KMS-11 (cell line): ENCODE measurements at regions not wholly inside any gene's neighbourhood (a gene's known extent, or its start where the extent isn't known, plus 50 kb on each side); places are given as distances from the start of the nearest gene placed in this dataset.

Source experiments
- H2AFZ ChIP-seq: fragments of 200-600 bp; sonication (generic); 2 replicates; pipeline ENCODE4 v1.6.1; 2016; ENCODE audit warnings: antibody characterized with exemption, mixed run types, low read depth
- H3K27ac ChIP-seq: fragments of 200-600 bp; sonication (generic); 2 replicates; pipeline ENCODE4 v1.6.1; 2016; ENCODE audit warnings: mild to moderate bottlenecking, mixed run types
- H3K27me3 ChIP-seq: fragments of 200-600 bp; sonication (generic); 2 replicates; pipeline ENCODE4 v1.6.1; 2017; ENCODE audit warnings: mild to moderate bottlenecking, low read depth, mixed run types, moderate library complexity; ENCODE audit not compliant: insufficient read depth
- H3K36me3 ChIP-seq: fragments of 200-600 bp; sonication (generic); 2 replicates; pipeline ENCODE4 v1.6.1; 2017; ENCODE audit warnings: mild to moderate bottlenecking, mixed run types; ENCODE audit not compliant: insufficient read depth
- H3K4me1 ChIP-seq: fragments of 200-600 bp; sonication (generic); 2 replicates; pipeline ENCODE4 v1.6.1; 2016; ENCODE audit warnings: mild to moderate bottlenecking, low read depth, mixed run types; ENCODE audit not compliant: poor library complexity, severe bottlenecking
- H3K4me2 ChIP-seq: fragments of 200-600 bp; sonication (generic); 2 replicates; pipeline ENCODE4 v1.7.0; 2016; ENCODE audit warnings: mild to moderate bottlenecking, mixed run types
- H3K4me3 ChIP-seq: fragments of 200-600 bp; sonication (generic); IDR thresholded peaks from 2 replicates; pipeline ENCODE4 v1.6.1; 2017; ENCODE audit warnings: low read depth, low read length, mixed read lengths; ENCODE audit not compliant: insufficient read depth
- H3K79me2 ChIP-seq: fragments of 200-600 bp; sonication (generic); 2 replicates; pipeline ENCODE4 v1.6.1; 2016; ENCODE audit warnings: low read depth, mixed run types; ENCODE audit not compliant: insufficient read depth
- H3K9ac ChIP-seq: fragments of 200-600 bp; sonication (generic); 2 replicates; pipeline ENCODE4 v1.6.1; 2016; ENCODE audit warnings: mild to moderate bottlenecking, mixed run types
- H4K20me1 ChIP-seq: fragments of 200-600 bp; sonication (generic); 2 replicates; pipeline ENCODE4 v1.6.1; 2016; ENCODE audit warnings: mild to moderate bottlenecking, mixed run types; ENCODE audit not compliant: insufficient read depth
- CTCF ChIP-seq: fragments of 200-600 bp; sonication (generic); conservative IDR thresholded peaks from 2 replicates; pipeline ENCODE4 v1.6.1; 2017; ENCODE audit warnings: low read depth, mild to moderate bottlenecking, antibody characterized with exemption, low read length, moderate library complexity, mixed read lengths

- TF ChIP-seq CTCF = no peak
- H3K4me1 ChIP-seq = no peaks in the 10 kb centered on the region
- no peaks in the 10 kb centered on the region for H3K36me3 ChIP-seq
- H3K9ac ChIP-seq = no peak overlapping the region
- no peak overlapping the region for H3K27ac ChIP-seq
- no peak overlapping the region for H3K4me3 ChIP-seq
- H2AFZ ChIP-seq = no peak overlapping the region
- H3K4me2 ChIP-seq = no peak overlapping the region
- H3K27me3 ChIP-seq = no peaks in the 10 kb centered on the region
- no peaks in the 10 kb centered on the region for H4K20me1 ChIP-seq
- no peaks in the 10 kb centered on the region for H3K79me2 ChIP-seq
Measured at GRCh38 chr6:165835410-165835851, 172.4 kb upstream of the PDE10A start.

DNA sequence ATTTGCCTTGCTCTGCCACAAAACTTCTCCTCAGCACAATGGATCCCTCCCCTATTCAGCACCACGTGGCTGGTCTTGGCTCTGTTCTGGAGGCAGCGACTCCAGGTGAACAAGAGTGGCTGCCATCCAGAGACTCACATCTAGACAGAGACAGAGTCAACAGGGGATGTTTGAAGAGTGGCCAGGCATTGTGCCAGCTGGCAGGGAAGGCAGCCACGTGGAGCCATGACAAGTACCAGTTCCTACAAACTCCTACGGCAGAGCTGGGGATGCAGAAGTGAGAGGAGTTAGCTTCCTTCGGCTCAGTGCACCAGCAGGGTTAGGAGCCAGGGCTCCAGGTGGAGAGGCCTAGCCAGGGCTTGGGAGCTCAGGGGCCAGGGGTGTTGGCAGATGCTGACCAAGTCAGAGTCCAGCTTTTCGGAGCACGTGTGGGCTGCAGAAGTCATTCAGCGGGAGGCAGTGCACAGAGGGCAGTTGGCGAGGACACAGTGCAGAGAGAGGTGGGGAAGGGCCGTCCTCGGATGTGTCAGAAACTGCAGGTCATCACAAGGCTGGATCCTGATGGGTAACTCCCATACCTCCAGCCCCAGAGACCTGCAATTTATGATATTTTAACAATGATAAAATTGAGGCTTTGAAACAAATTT is 171.7 kb upstream of the PDE10A start:
- no peak overlapping the region for H3K27ac ChIP-seq
- no peak for TF ChIP-seq CTCF

GRCh38 chr6:165833355-165833754 is 170.3 kb upstream of the PDE10A start:
- Histone ChIP-seq H2AFZ (no peak overlapping the region), H3K4me3 (no peak overlapping the region), H3K27ac (no peak overlapping the region), H3K9ac (no peak overlapping the region), H3K4me2 (no peak overlapping the region), H3K27me3 (no peaks in the 10 kb centered on the region), H3K79me2 (no peaks in the 10 kb centered on the region), H3K36me3 (no peaks in the 10 kb centered on the region), H3K4me1 (no peaks in the 10 kb centered on the region), H4K20me1 (no peaks in the 10 kb centered on the region)
- no peak for TF ChIP-seq CTCF

More for the DNA sequence above, 171.7 kb upstream of the PDE10A start:
- no peaks in the 10 kb centered on the region for H3K27me3 ChIP-seq
- H3K9ac ChIP-seq = no peak overlapping the region
- H3K36me3 ChIP-seq = no peaks in the 10 kb centered on the region
- no peaks in the 10 kb centered on the region for H4K20me1 ChIP-seq
- H3K4me1 ChIP-seq = no peaks in the 10 kb centered on the region
- no peak overlapping the region for H3K4me2 ChIP-seq
- H2AFZ ChIP-seq = no peak overlapping the region
- no peak overlapping the region for H3K4me3 ChIP-seq
- H3K79me2 ChIP-seq = no peaks in the 10 kb centered on the region

DNA sequence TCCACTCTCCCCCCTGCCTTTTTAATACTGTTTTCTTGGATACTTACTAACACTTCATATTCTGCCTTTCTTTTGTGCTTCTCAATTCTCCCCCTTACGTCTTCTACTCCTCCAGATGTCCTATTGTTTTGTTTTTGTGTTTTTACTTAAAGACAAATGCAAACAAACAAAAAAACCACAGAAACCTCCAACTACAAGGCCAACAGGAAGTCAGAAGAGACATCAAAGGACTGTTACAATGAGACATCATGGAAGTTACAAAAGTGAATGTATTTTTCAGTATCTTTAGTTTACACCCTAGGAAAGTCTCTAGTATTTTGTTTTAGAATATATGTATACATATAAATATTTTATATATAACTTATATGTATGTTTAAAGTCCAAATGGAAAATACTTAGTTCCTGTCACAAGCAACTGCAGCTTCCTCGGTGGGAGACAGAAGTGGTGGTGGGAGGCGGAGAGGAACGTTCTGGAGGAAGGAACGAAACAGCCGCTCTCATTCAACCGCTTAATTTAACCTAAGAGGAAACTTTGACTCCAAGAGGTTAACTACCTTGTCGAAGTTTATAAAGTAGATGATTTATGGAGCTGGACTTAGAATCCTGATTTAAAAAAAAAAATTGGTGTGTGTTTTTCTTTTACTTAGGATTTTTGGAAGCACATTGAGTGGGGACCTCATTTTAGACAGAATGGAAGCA is 168.9 kb upstream of the PDE10A start:
- H3K4me2 ChIP-seq = no peak overlapping the region
- no peak for TF ChIP-seq CTCF
- H3K36me3 ChIP-seq = no peaks in the 10 kb centered on the region
- no peaks in the 10 kb centered on the region for H3K79me2 ChIP-seq
- H3K9ac ChIP-seq = no peak overlapping the region
- no peak overlapping the region for H2AFZ ChIP-seq
- H3K4me3 ChIP-seq = no peak overlapping the region
- H3K4me1 ChIP-seq = no peaks in the 10 kb centered on the region
- no peaks in the 10 kb centered on the region for H4K20me1 ChIP-seq
- no peaks in the 10 kb centered on the region for H3K27me3 ChIP-seq
- H3K27ac ChIP-seq = no peak overlapping the region
